H9 (cell line): ENCODE measurements at regions not wholly inside any gene's neighbourhood (a gene's known extent, or its start where the extent isn't known, plus 50 kb on each side); places are given as distances from the start of the nearest gene placed in this dataset.

Experiments used
- DNase-seq: peaks from one replicate; pipeline ENCODE4 v3.0.0-alpha.2; 2017
- H2AFZ ChIP-seq: one replicate; pipeline ENCODE4 v1.6.1; 2013; ENCODE audit warnings: mild to moderate bottlenecking, low read length, control low read depth, moderate library complexity
- H2AK5ac ChIP-seq: 2 replicates; pipeline ENCODE4 v1.6.1; 2013; ENCODE audit warnings: low read length, control low read depth, mixed read lengths; ENCODE audit not compliant: insufficient read length
- H2BK120ac ChIP-seq: one replicate; pipeline ENCODE4 v1.6.1; 2013; ENCODE audit warnings: low read depth, mild to moderate bottlenecking, low read length, control low read depth, inconsistent platforms; ENCODE audit not compliant: poor library complexity, severe bottlenecking
- H2BK12ac ChIP-seq: 2 replicates; pipeline ENCODE4 v1.6.1; 2013; ENCODE audit warnings: low read length, control low read depth, mixed read lengths, low read depth; ENCODE audit not compliant: insufficient read length
- H2BK15ac ChIP-seq: 2 replicates; pipeline ENCODE4 v1.6.1; 2013; ENCODE audit warnings: low read depth, low read length, control low read depth
- H2BK20ac ChIP-seq: one replicate; pipeline ENCODE4 v1.6.1; 2013; ENCODE audit warnings: low read depth, mild to moderate bottlenecking, low read length, control low read depth, inconsistent platforms; ENCODE audit not compliant: poor library complexity, severe bottlenecking
- H2BK5ac ChIP-seq: 2 replicates; pipeline ENCODE4 v1.6.1; 2013; ENCODE audit warnings: low read length, control low read depth, mixed read lengths; ENCODE audit not compliant: insufficient read length
- H3K14ac ChIP-seq: 2 replicates; pipeline ENCODE4 v1.6.1; 2013; ENCODE audit warnings: low read length, control low read depth; ENCODE audit not compliant: insufficient read depth
- H3K18ac ChIP-seq: 2 replicates; pipeline ENCODE4 v1.6.1; 2013; ENCODE audit warnings: low read depth, mild to moderate bottlenecking, mixed read lengths, low read length, control low read depth; ENCODE audit not compliant: insufficient read length
- H3K23ac ChIP-seq: 2 replicates; pipeline ENCODE4 v1.6.1; 2013; ENCODE audit warnings: low read length, control low read depth, mixed read lengths, low read depth; ENCODE audit not compliant: insufficient read length
- H3K23me2 ChIP-seq: 2 replicates; pipeline ENCODE4 v1.6.1; 2013; ENCODE audit warnings: low read depth, mild to moderate bottlenecking, mixed read lengths, low read length, control low read depth; ENCODE audit not compliant: insufficient read length, poor library complexity, severe bottlenecking
- H3K27ac ChIP-seq: 2 replicates; pipeline ENCODE4 v1.5.1; 2013; ENCODE audit warnings: low read length, control low read depth, mixed read lengths, low read depth; ENCODE audit not compliant: insufficient read length
- H3K27me3 ChIP-seq: 2 replicates; pipeline ENCODE4 v1.6.1; 2013; ENCODE audit warnings: low read length, control low read depth, inconsistent platforms; ENCODE audit not compliant: insufficient read depth
- H3K4ac ChIP-seq: 2 replicates; pipeline ENCODE4 v1.6.1; 2013; ENCODE audit warnings: low read depth, mild to moderate bottlenecking, control low read depth, inconsistent platforms, low read length, moderate library complexity
- H3K4me1 ChIP-seq: 2 replicates; pipeline ENCODE4 v1.6.1; 2013; ENCODE audit warnings: low read length, control low read depth, inconsistent platforms; ENCODE audit not compliant: insufficient read depth
- H3K4me2 ChIP-seq: 2 replicates; pipeline ENCODE4 v1.6.1; 2013; ENCODE audit warnings: low read length, control low read depth, mixed read lengths; ENCODE audit not compliant: insufficient read length, insufficient read depth
- H3K56ac ChIP-seq: 2 replicates; pipeline ENCODE4 v1.6.1; 2013; ENCODE audit warnings: low read depth, mild to moderate bottlenecking, mixed read lengths, low read length, control low read depth; ENCODE audit not compliant: insufficient read length
- H3K79me1 ChIP-seq: 2 replicates; pipeline ENCODE4 v1.6.1; 2013; ENCODE audit warnings: low read depth, mild to moderate bottlenecking, moderate library complexity, low read length, control low read depth, inconsistent platforms; ENCODE audit not compliant: insufficient read depth, poor library complexity, severe bottlenecking
- H3K79me2 ChIP-seq: 2 replicates; pipeline ENCODE4 v1.6.1; 2013; ENCODE audit warnings: low read length, control low read depth, inconsistent platforms; ENCODE audit not compliant: insufficient read depth
- H3K9ac ChIP-seq: 2 replicates; pipeline ENCODE4 v1.6.1; 2013; ENCODE audit warnings: low read length, control low read depth, mixed read lengths; ENCODE audit not compliant: insufficient read length; ENCODE audit errors: extremely low read depth
- H3K9me3 ChIP-seq: one replicate; pipeline ENCODE4 v1.6.1; 2013; ENCODE audit warnings: low read depth, low read length, inconsistent platforms; ENCODE audit not compliant: control insufficient read depth
- H3T11ph ChIP-seq: one replicate; pipeline ENCODE4 v1.6.1; 2013; ENCODE audit warnings: mild to moderate bottlenecking, low read length, control low read depth, inconsistent platforms
- H4K20me1 ChIP-seq: one replicate; pipeline ENCODE4 v1.6.1; 2013; ENCODE audit not compliant: control insufficient read depth, insufficient read length, insufficient read depth
- H4K5ac ChIP-seq: 2 replicates; pipeline ENCODE4 v1.6.1; 2013; ENCODE audit warnings: low read depth, mild to moderate bottlenecking, mixed read lengths, low read length, control low read depth; ENCODE audit not compliant: insufficient read length
- H4K8ac ChIP-seq: replicated peaks from 2 replicates; pipeline ENCODE4 v1.6.1; 2013; ENCODE audit warnings: low read length, control low read depth, mixed read lengths, low read depth; ENCODE audit not compliant: insufficient read length
- H4K91ac ChIP-seq: 2 replicates; pipeline ENCODE4 v1.6.1; 2013; ENCODE audit warnings: low read depth, mild to moderate bottlenecking, moderate library complexity, mixed read lengths, low read length, control low read depth; ENCODE audit not compliant: insufficient read length
- H3K27ac Mint-ChIP-seq, 3 experiments: 2 replicates in 2 of 3; 3 replicates in 1 of 3; pipeline ENCODE4 v1.8.0; 2020 to 2021; ENCODE audit warnings: mixed read lengths in 3 of 3, mild to moderate bottlenecking in 1 of 3, moderate library complexity in 1 of 3
- H3K27me3 Mint-ChIP-seq: 2 replicates; pipeline ENCODE4 v1.8.0; 2021; ENCODE audit warnings: low read depth, mild to moderate bottlenecking, moderate library complexity, mixed read lengths
- H3K36me3 Mint-ChIP-seq, 3 experiments: 2 replicates in 2 of 3; 3 replicates in 1 of 3; pipeline ENCODE4 v1.8.0; 2020 to 2021; ENCODE audit warnings: low read depth in 3 of 3, mixed read lengths in 3 of 3; ENCODE audit not compliant: insufficient read depth in 1 of 3
- H3K4me1 Mint-ChIP-seq, 2 experiments: 2 replicates each; pipeline ENCODE4 v1.8.0; 2020; ENCODE audit warnings: mixed read lengths in 2 of 2
- H3K4me3 Mint-ChIP-seq, 2 experiments: 2 replicates in 1 of 2; 3 replicates in 1 of 2; pipeline ENCODE4 v1.8.0; 2020 to 2021; ENCODE audit warnings: mild to moderate bottlenecking in 2 of 2, mixed read lengths in 2 of 2, moderate library complexity in 1 of 2
- H3K9me3 Mint-ChIP-seq, 2 experiments: 2 replicates in 1 of 2; 3 replicates in 1 of 2; pipeline ENCODE4 v1.8.0; 2020; ENCODE audit warnings: mild to moderate bottlenecking in 2 of 2, mixed read lengths in 2 of 2, moderate library complexity in 1 of 2
- CTCF ChIP-seq: fragments of 200-600 bp; sonication (generic); conservative IDR thresholded peaks from 3 replicates; pipeline ENCODE4 v1.8.0; 2021; ENCODE audit warnings: antibody characterized with exemption, mild to moderate bottlenecking
- WGBS: extraction: QIAGEN DNeasy Blood & Tissue Kit; methylation state at CpG from one replicate; pipeline ENCODE4 v1.1.7; 2013; ENCODE audit warnings: missing lambda C conversion rate, low lambda C conversion rate, mixed read lengths; ENCODE audit not compliant: insufficient read length; ENCODE audit errors: extremely low coverage; 5-methylcytosine and 5-hydroxymethylcytosine counted together

- Histone ChIP-seq H3T11ph (no peak overlapping the region), H3K4me1 (peaks cover under 1% of the 10 kb centered on the region; the same call in 1 of the 2 replicates), H2AK5ac (no peak overlapping the region), H4K5ac (no peak overlapping the region), H3K23ac (no peak overlapping the region), H3K4ac (no peak overlapping the region), H4K91ac (no peak overlapping the region), H3K23me2 (no peaks in the 10 kb centered on the region), H4K20me1 (no peaks in the 10 kb centered on the region), H2BK5ac (no peak overlapping the region), H3K79me1 (no peaks in the 10 kb centered on the region), H3K27me3 (no peaks in the 10 kb centered on the region), H3K4me2 (no peak overlapping the region), H3K56ac (no peak overlapping the region), H3K9me3 (no peaks in the 10 kb centered on the region), H3K9ac (no peak overlapping the region), H2AFZ (no peak overlapping the region), H3K14ac (no peak overlapping the region), H2BK120ac (no peak overlapping the region), H2BK12ac (no peak overlapping the region), H3K18ac (no peak overlapping the region), H3K79me2 (no peaks in the 10 kb centered on the region), H2BK20ac (no peak overlapping the region), H4K8ac (no peak overlapping the region), H3K27ac (no peak overlapping the region), H2BK15ac (no peak overlapping the region)
- H3K27ac Mint-ChIP-seq = no peak overlapping the region
- peaks cover 8 to 11% of the 10 kb centered on the region in 2 experiments for H3K4me1 Mint-ChIP-seq
- no peaks in the 10 kb centered on the region for H3K36me3 Mint-ChIP-seq
- H3K27me3 Mint-ChIP-seq = no peaks in the 10 kb centered on the region; the same call in none of the 2 replicates
- no CpG with 5 or more reads among the region's 2 CpGs for WGBS
- no peak overlapping the region; a peak in 1 of 5 replicates for H3K4me3 Mint-ChIP-seq
- TF ChIP-seq CTCF = no peak
- no peak for DNase-seq
- H3K9me3 Mint-ChIP-seq = no peaks in the 10 kb centered on the region
These were observed 348.2 kb downstream of the ZSWIM6 start for GRCh38 chr5:61680247-61680646.
